Panc1 (cell line): ENCODE measurements at regions not wholly inside any gene's neighbourhood (a gene's known extent, or its start where the extent isn't known, plus 50 kb on each side); places are given as distances from the start of the nearest gene placed in this dataset.

Experiments used
- POLR2AphosphoS5 ChIP-seq: IDR thresholded peaks from 2 replicates; pipeline ENCODE4 v1.6.1; 2012; ENCODE audit warnings: mild to moderate bottlenecking, low read depth, low read length, moderate library complexity
- SIN3A ChIP-seq: IDR thresholded peaks from 2 replicates; pipeline ENCODE4 v1.6.1; 2012; ENCODE audit warnings: low read depth, mild to moderate bottlenecking, low read length, moderate library complexity, borderline replicate concordance; ENCODE audit not compliant: insufficient read depth
- TCF7L2 ChIP-seq: IDR thresholded peaks from 2 replicates; pipeline ENCODE4 v1.6.1; 2011; ENCODE audit warnings: mild to moderate bottlenecking, low read depth, low read length, inconsistent platforms
- TF ChIP-seq, protein P1 (sequence below): fragments of 450-650 bp; IDR thresholded peaks from 2 replicates; pipeline ENCODE4 v1.5.1; 2017; ENCODE audit warnings: mild to moderate bottlenecking
- TF ChIP-seq, protein P2 (sequence below), 2 experiments: IDR thresholded peaks; 2 replicates each; pipeline ENCODE4 v1.6.1; 2011 to 2012; ENCODE audit warnings: low read depth in 2 of 2, control low read depth in 1 of 2, low read length in 1 of 2, mild to moderate bottlenecking in 1 of 2, moderate library complexity in 1 of 2; ENCODE audit not compliant: insufficient read depth in 1 of 2

- TF ChIP-seq, protein P1, sequence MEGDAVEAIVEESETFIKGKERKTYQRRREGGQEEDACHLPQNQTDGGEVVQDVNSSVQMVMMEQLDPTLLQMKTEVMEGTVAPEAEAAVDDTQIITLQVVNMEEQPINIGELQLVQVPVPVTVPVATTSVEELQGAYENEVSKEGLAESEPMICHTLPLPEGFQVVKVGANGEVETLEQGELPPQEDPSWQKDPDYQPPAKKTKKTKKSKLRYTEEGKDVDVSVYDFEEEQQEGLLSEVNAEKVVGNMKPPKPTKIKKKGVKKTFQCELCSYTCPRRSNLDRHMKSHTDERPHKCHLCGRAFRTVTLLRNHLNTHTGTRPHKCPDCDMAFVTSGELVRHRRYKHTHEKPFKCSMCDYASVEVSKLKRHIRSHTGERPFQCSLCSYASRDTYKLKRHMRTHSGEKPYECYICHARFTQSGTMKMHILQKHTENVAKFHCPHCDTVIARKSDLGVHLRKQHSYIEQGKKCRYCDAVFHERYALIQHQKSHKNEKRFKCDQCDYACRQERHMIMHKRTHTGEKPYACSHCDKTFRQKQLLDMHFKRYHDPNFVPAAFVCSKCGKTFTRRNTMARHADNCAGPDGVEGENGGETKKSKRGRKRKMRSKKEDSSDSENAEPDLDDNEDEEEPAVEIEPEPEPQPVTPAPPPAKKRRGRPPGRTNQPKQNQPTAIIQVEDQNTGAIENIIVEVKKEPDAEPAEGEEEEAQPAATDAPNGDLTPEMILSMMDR: no peak
- TF ChIP-seq, protein P2, sequence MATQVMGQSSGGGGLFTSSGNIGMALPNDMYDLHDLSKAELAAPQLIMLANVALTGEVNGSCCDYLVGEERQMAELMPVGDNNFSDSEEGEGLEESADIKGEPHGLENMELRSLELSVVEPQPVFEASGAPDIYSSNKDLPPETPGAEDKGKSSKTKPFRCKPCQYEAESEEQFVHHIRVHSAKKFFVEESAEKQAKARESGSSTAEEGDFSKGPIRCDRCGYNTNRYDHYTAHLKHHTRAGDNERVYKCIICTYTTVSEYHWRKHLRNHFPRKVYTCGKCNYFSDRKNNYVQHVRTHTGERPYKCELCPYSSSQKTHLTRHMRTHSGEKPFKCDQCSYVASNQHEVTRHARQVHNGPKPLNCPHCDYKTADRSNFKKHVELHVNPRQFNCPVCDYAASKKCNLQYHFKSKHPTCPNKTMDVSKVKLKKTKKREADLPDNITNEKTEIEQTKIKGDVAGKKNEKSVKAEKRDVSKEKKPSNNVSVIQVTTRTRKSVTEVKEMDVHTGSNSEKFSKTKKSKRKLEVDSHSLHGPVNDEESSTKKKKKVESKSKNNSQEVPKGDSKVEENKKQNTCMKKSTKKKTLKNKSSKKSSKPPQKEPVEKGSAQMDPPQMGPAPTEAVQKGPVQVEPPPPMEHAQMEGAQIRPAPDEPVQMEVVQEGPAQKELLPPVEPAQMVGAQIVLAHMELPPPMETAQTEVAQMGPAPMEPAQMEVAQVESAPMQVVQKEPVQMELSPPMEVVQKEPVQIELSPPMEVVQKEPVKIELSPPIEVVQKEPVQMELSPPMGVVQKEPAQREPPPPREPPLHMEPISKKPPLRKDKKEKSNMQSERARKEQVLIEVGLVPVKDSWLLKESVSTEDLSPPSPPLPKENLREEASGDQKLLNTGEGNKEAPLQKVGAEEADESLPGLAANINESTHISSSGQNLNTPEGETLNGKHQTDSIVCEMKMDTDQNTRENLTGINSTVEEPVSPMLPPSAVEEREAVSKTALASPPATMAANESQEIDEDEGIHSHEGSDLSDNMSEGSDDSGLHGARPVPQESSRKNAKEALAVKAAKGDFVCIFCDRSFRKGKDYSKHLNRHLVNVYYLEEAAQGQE (IDR thresholded peaks at IDR 0.05; ENCODE audit: insufficient read depth in 1 of 2, low read depth in 2 of 2, low read length in 1 of 2): no peak
- TF ChIP-seq POLR2AphosphoS5 (no peak), SIN3A (no peak), TCF7L2 (no peak)
Measured at GRCh38 chr5:173514661-173515060, 101.8 kb downstream of the BOD1 start.
